ENCODE measurements at regions not wholly inside any gene's neighbourhood (a gene's known extent, or its start where the extent isn't known, plus 50 kb on each side); places are given as distances from the start of the nearest gene placed in this dataset.

DNA sequence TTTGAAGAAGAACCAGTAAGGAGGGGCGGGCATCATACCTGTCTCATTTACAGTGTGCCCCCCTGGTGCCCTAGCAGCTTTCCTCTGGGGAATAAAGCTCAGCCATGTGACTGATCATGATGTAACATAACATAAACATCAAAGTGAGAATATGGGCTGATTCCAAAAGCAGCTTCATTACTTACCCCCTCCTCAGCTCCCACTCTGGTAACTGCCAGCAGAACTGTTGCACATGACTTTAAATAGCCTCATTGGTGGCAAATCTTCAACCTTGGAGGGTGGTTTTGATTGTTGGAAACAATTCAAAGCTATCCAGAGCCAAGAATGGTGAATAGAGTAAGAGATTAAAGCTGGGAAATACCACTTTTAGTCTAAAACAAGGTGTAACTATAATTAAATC lies 384.6 kb downstream of the BUD13 start:
- TF ChIP-seq, protein P1, sequence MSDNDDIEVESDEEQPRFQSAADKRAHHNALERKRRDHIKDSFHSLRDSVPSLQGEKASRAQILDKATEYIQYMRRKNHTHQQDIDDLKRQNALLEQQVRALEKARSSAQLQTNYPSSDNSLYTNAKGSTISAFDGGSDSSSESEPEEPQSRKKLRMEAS (IDR thresholded peaks at IDR 0.05) = no peak
- TF ChIP-seq, protein P2, sequence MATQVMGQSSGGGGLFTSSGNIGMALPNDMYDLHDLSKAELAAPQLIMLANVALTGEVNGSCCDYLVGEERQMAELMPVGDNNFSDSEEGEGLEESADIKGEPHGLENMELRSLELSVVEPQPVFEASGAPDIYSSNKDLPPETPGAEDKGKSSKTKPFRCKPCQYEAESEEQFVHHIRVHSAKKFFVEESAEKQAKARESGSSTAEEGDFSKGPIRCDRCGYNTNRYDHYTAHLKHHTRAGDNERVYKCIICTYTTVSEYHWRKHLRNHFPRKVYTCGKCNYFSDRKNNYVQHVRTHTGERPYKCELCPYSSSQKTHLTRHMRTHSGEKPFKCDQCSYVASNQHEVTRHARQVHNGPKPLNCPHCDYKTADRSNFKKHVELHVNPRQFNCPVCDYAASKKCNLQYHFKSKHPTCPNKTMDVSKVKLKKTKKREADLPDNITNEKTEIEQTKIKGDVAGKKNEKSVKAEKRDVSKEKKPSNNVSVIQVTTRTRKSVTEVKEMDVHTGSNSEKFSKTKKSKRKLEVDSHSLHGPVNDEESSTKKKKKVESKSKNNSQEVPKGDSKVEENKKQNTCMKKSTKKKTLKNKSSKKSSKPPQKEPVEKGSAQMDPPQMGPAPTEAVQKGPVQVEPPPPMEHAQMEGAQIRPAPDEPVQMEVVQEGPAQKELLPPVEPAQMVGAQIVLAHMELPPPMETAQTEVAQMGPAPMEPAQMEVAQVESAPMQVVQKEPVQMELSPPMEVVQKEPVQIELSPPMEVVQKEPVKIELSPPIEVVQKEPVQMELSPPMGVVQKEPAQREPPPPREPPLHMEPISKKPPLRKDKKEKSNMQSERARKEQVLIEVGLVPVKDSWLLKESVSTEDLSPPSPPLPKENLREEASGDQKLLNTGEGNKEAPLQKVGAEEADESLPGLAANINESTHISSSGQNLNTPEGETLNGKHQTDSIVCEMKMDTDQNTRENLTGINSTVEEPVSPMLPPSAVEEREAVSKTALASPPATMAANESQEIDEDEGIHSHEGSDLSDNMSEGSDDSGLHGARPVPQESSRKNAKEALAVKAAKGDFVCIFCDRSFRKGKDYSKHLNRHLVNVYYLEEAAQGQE (IDR thresholded peaks at IDR 0.05; ENCODE audit: low read depth) = no peak
- TF ChIP-seq EP300 (IDR thresholded peaks at IDR 0.05; ENCODE audit: borderline replicate concordance) (no peak), TCF12 (IDR thresholded peaks at IDR 0.05; ENCODE audit: low read depth) (no peak), RAD21 (IDR thresholded peaks at IDR 0.05; ENCODE audit: low read depth) (no peak), ZBTB7A (IDR thresholded peaks at IDR 0.05; ENCODE audit: low read depth) (no peak)

Data from Ishikawa (cell line).